ENCODE measurements at regions not wholly inside any gene's neighbourhood (a gene's known extent, or its start where the extent isn't known, plus 50 kb on each side); places are given as distances from the start of the nearest gene placed in this dataset.

DNA sequence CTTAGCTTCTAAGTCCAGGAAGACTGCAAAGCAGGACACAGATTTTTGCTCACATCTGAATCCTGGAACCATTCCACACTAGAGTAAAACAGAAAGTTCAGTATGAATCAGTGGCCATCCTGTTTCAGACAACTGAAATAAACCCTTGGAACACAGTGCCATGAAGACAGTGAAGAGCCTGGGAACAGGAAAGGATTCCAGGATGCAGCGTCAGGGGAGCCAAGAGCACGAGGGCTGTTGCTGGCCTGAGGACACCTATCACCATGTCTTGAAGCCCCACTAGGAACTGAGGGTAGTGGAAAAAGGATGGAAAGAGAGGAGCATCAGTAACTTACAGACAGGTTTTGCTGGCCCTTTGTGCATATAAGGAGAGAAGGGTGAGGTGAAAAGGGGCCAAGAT lies 115.3 kb upstream of the FSTL4 start:
- Histone ChIP-seq H3K9me2 (ENCODE audit: insufficient read depth, low read length) (no peaks in the 10 kb centered on the region), H3K9me3 (ENCODE audit: low read length) (no peaks in the 10 kb centered on the region), H3K79me2 (ENCODE audit: insufficient read depth, low read depth, low read length) (no peaks in the 10 kb centered on the region), H3K4me2 (ENCODE audit: low read length) (no peak overlapping the region), H4K20me1 (ENCODE audit: insufficient read depth, low read length) (no peaks in the 10 kb centered on the region), H3K4me3 (ENCODE audit: low read depth, low read length, poor library complexity, severe bottlenecking) (no peak overlapping the region), H2AFZ (ENCODE audit: low read length) (no peak overlapping the region), H3K4me1 (ENCODE audit: insufficient read depth, low read length, poor library complexity, severe bottlenecking) (no peaks in the 10 kb centered on the region), H3K36me3 (ENCODE audit: insufficient read depth, low read length) (no peaks in the 10 kb centered on the region), H3K27ac (ENCODE audit: low read depth, low read length, poor library complexity, severe bottlenecking) (no peak overlapping the region)
- POLR2A ChIA-PET = interaction anchor here (0.9 kb wide), 1 partner anchor 15 kb away, joined by 4 read pairs; no protein-coding TSS in a partner anchor
- CTCF ChIA-PET (ENCODE audit: unreplicated experiment) = interaction anchor here (1.1 kb wide), 1 partner anchor 15 kb away, joined by 4 read pairs; no protein-coding TSS in a partner anchor
- DNase-seq (ENCODE audit: low spot score) = no peak
- TF ChIP-seq, protein P1, sequence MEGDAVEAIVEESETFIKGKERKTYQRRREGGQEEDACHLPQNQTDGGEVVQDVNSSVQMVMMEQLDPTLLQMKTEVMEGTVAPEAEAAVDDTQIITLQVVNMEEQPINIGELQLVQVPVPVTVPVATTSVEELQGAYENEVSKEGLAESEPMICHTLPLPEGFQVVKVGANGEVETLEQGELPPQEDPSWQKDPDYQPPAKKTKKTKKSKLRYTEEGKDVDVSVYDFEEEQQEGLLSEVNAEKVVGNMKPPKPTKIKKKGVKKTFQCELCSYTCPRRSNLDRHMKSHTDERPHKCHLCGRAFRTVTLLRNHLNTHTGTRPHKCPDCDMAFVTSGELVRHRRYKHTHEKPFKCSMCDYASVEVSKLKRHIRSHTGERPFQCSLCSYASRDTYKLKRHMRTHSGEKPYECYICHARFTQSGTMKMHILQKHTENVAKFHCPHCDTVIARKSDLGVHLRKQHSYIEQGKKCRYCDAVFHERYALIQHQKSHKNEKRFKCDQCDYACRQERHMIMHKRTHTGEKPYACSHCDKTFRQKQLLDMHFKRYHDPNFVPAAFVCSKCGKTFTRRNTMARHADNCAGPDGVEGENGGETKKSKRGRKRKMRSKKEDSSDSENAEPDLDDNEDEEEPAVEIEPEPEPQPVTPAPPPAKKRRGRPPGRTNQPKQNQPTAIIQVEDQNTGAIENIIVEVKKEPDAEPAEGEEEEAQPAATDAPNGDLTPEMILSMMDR (conservative IDR thresholded peaks at IDR 0.05; ENCODE audit: low read length) = no peak
- no peak for TF ChIP-seq EZH2phosphoT487 (IDR thresholded peaks at IDR 0.05; ENCODE audit: borderline replicate concordance, low read depth, low read length)
- intact Hi-C loops (cut with micrococcal nuclease; ENCODE audit: unreplicated experiment) = no loop called here
- no TSS peak for BruUV-seq (replicated peaks)

DNA sequence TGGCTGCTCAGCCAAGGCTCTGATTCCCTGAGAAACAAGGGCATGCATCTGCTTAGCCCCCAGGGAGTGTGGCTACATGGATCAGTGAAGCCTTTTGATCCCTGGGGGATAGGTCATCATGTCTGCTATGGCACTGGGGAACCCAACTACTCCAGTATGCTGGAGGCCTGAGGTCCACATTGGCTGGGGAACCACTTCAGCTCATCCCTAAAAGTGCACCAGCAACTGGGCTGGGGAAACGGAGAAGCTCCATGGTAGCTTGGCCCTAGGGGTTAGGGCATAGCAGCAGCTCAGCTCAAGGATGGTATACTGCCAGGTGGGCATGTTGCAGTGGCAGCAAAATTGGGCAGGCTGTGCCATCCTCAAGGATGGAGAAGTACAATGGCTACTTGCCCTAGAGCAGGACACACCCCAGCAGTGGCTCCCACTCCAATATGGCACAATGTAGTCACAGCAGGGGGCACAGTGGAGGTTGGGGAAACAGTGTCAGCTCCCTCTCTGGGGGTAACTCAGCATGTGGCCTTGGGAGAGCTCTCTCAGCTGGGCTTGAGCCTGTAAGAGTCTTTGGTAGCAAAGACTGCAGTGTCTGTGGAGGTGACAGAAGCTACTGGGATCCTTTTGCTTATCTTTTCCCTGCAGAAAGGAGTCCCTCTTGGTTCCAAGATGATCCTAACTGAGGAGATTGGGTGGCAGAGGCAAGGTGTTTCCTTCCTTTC lies 111.5 kb upstream of the FSTL4 start:
- POLR2A ChIA-PET = no interaction called here
- no TSS peak for BruUV-seq (replicated peaks)
- intact Hi-C loops (cut with micrococcal nuclease; ENCODE audit: unreplicated experiment) = no loop called here
- Histone ChIP-seq H3K9me2 (ENCODE audit: insufficient read depth, low read length) (no peaks in the 10 kb centered on the region), H3K36me3 (ENCODE audit: insufficient read depth, low read length) (no peaks in the 10 kb centered on the region), H4K20me1 (ENCODE audit: insufficient read depth, low read length) (no peaks in the 10 kb centered on the region), H3K27ac (ENCODE audit: low read depth, low read length, poor library complexity, severe bottlenecking) (no peak overlapping the region), H2AFZ (ENCODE audit: low read length) (no peak overlapping the region), H3K4me2 (ENCODE audit: low read length) (no peak overlapping the region), H3K4me3 (ENCODE audit: low read depth, low read length, poor library complexity, severe bottlenecking) (no peak overlapping the region), H3K9me3 (ENCODE audit: low read length) (peaks cover 17% of the 10 kb centered on the region; the same call in 1 of the 2 replicates), H3K79me2 (ENCODE audit: insufficient read depth, low read depth, low read length) (no peaks in the 10 kb centered on the region), H3K4me1 (ENCODE audit: insufficient read depth, low read length, poor library complexity, severe bottlenecking) (no peaks in the 10 kb centered on the region)
- TF ChIP-seq, protein P1 (conservative IDR thresholded peaks at IDR 0.05; ENCODE audit: low read length) = no peak
- TF ChIP-seq EZH2phosphoT487 (IDR thresholded peaks at IDR 0.05; ENCODE audit: borderline replicate concordance, low read depth, low read length) = no peak
- CTCF ChIA-PET (ENCODE audit: unreplicated experiment) = no interaction called here
- DNase-seq (ENCODE audit: low spot score) = no peak

DNA sequence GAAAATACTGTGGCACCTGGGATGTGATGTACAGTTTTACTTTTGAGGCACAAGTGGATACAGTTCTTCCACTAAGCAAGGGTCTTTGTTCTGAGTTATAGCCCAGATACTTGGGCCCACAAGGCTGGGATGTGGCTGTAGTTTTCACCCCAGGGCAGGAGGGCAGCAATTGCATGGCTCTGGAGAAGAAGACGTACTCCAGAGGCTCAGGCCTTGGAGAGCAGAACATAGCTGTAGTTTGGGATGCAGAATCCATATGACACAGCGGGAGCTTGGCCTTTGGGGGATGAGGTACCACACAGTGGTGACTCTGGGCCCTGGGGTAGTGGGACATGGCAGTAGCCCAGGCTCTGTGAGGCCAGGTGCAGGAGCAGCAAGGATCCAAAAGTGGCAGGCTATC lies 110.8 kb upstream of the FSTL4 start:
- Histone ChIP-seq H3K4me3 (ENCODE audit: low read depth, low read length, poor library complexity, severe bottlenecking) (no peak overlapping the region), H3K27ac (ENCODE audit: low read depth, low read length, poor library complexity, severe bottlenecking) (no peak overlapping the region), H4K20me1 (ENCODE audit: insufficient read depth, low read length) (no peaks in the 10 kb centered on the region), H3K4me1 (ENCODE audit: insufficient read depth, low read length, poor library complexity, severe bottlenecking) (no peaks in the 10 kb centered on the region), H3K9me2 (ENCODE audit: insufficient read depth, low read length) (no peaks in the 10 kb centered on the region), H2AFZ (ENCODE audit: low read length) (no peak overlapping the region), H3K4me2 (ENCODE audit: low read length) (no peak overlapping the region), H3K79me2 (ENCODE audit: insufficient read depth, low read depth, low read length) (no peaks in the 10 kb centered on the region), H3K9me3 (ENCODE audit: low read length) (peaks cover 17% of the 10 kb centered on the region; the same call in 1 of the 2 replicates), H3K36me3 (ENCODE audit: insufficient read depth, low read length) (no peaks in the 10 kb centered on the region)
- CTCF ChIA-PET (ENCODE audit: unreplicated experiment) = no interaction called here
- DNase-seq (ENCODE audit: low spot score) = no peak
- POLR2A ChIA-PET = no interaction called here
- intact Hi-C loops (cut with micrococcal nuclease; ENCODE audit: unreplicated experiment) = no loop called here
- TF ChIP-seq, protein P1 (conservative IDR thresholded peaks at IDR 0.05; ENCODE audit: low read length) = no peak
- no peak for TF ChIP-seq EZH2phosphoT487 (IDR thresholded peaks at IDR 0.05; ENCODE audit: borderline replicate concordance, low read depth, low read length)
- BruUV-seq (replicated peaks) = no TSS peak

Data from OCI-LY7 (cell line).